GM12875 (cell line): ENCODE measurements at regions not wholly inside any gene's neighbourhood (a gene's known extent, or its start where the extent isn't known, plus 50 kb on each side); places are given as distances from the start of the nearest gene placed in this dataset.

Source experiments
- H3K4me3 ChIP-seq: one replicate; pipeline ENCODE4 v1.5.1; 2011; ENCODE audit warnings: low read depth, low read length, control low read depth
- TF ChIP-seq, protein P1 (sequence below): IDR thresholded peaks from 2 replicates; pipeline ENCODE4 v1.5.1; 2011; ENCODE audit warnings: low read depth, mild to moderate bottlenecking, control low read depth, inconsistent platforms, low read length, moderate library complexity, borderline replicate concordance; ENCODE audit not compliant: insufficient read depth

DNA sequence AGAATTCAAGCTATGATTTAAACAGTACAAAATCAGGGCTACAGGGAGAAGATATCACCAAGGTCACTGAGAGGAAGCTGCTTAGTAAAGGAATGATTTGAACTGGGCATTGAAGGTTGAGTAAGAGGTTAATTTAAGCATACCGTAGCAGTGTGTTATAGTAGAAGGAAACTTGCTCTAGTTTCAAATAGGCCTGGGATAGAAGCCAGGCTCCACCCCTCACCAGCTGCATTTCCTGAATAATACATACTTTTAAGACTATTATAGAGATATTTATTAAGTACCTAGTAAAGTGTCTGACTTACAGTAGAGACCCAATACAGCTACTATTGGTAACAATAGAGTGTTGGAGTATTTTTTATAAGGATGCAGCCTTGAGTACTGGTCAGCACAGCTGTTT lies 118.0 kb upstream of the GLRA2 start:
- H3K4me3 ChIP-seq = no peak overlapping the region
- TF ChIP-seq, protein P1, sequence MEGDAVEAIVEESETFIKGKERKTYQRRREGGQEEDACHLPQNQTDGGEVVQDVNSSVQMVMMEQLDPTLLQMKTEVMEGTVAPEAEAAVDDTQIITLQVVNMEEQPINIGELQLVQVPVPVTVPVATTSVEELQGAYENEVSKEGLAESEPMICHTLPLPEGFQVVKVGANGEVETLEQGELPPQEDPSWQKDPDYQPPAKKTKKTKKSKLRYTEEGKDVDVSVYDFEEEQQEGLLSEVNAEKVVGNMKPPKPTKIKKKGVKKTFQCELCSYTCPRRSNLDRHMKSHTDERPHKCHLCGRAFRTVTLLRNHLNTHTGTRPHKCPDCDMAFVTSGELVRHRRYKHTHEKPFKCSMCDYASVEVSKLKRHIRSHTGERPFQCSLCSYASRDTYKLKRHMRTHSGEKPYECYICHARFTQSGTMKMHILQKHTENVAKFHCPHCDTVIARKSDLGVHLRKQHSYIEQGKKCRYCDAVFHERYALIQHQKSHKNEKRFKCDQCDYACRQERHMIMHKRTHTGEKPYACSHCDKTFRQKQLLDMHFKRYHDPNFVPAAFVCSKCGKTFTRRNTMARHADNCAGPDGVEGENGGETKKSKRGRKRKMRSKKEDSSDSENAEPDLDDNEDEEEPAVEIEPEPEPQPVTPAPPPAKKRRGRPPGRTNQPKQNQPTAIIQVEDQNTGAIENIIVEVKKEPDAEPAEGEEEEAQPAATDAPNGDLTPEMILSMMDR = no peak

DNA sequence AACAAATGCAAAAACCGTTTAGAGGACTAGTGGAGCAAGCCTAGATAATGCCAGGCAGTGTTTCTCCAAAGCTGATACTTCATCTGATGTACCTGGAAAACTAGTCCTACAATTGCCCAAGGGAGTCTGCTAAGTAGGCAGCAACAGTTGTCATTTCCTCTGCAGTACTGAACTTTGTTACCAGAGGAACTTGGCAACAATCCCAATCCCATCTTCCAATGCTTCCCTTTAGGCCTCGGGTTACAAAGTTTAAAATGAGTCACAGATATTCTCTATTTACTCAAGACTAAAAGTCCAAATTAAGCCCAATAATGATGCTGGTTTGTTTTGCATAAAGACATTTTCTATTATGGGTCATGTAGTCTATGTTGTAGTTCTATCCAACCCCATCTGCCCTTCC lies 120.0 kb upstream of the GLRA2 start:
- TF ChIP-seq, protein P1 = no peak
- H3K4me3 ChIP-seq = no peak overlapping the region

DNA sequence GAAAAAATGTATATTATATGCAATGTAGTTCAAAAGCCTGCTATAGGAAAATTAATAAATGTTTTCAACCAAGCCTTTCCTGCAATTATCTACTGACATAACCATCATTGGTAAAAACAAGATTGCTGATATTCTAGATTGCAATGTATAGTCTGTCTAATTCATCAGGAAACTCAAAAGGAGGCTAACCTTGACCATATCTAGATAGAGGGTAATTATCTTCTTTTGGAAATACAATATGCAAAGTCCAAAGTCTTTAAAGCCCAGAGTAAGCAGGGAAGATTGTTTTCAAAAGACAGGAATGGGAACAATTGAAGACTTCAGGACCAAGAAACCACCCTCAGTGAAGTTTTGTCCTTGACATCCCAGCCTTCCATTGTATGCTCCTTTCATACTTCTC lies 123.1 kb upstream of the GLRA2 start:
- H3K4me3 ChIP-seq = no peak overlapping the region
- TF ChIP-seq, protein P1 = no peak

DNA sequence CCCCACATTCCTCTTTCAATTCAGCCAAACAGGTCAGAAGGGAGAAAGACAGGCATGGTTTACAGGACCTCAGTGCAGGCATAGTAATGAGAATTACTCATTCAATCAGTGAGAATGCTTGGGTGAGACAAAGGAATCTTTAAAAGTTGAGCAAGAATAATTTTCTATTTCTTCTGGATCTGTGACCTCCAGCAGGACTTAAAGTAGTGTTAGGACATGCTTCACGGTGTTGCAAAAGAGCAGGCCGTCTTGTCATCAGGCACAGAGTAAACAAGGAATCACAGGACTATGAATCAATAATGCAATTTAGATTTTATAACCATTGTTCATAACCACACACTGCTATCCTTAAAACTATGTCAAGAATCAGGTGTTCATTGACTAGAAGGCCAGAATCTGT lies 130.6 kb upstream of the GLRA2 start:
- TF ChIP-seq, protein P1 = no peak
- no peak overlapping the region for H3K4me3 ChIP-seq

DNA sequence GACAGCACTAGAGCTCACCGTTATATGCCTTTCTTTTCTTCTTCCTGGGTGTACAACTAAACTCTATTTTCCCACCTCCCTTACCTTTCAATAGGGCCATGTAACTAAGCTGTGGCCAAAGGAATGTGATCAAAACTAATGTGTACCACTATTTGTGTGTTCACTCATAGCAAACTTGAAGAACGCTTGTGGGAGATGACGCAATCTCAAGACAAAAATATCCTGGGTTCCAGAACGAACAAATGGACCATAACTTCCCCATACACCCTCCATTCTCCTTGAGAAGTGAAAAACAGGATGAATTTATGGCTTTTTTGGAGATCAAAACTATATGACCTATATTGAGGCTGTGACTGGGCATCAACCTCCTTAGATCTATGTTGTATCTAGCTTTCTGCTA lies 139.7 kb upstream of the GLRA2 start:
- TF ChIP-seq, protein P1 = no peak
- H3K4me3 ChIP-seq = no peak overlapping the region

DNA sequence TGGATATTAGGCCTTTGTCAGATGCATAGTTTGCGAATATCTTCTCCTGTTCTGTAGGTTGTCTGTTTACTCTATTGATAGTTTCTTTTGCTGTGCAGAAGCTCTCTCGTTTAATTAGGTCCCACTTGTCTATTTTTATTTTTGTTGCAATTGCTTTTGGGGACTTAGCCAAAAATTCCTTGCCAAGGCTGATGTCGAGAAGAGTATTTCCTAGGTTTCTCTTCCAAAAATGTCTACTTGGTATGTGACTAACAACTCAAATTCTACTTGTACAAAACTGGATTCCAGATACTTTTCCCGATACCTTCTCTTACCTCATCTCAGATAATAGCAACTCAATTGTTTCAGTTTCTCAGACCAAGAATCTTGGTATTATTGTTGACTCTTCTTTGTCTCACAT lies 142.4 kb upstream of the GLRA2 start:
- no peak overlapping the region for H3K4me3 ChIP-seq
- TF ChIP-seq, protein P1 = no peak

DNA sequence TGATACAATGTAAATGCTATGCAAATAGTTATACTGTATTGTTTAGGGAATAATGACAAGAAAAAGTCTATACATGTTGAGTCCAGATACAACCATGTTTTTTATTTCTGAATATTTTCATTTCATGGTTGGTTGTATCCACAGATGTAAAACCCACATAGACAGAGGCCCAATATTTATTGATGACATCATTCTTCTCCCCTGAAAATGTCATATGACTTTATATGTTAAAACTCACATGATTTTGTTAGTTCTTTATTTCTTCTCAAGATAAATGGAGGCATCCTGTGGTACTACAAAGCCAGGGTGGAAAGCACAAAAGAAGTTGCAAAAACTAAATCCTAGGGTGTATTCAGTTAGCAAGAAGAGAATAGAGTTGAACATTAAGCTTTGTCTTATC lies 149.3 kb upstream of the GLRA2 start:
- TF ChIP-seq, protein P1 = no peak

More for the DNA sequence above, 149.3 kb upstream of the GLRA2 start:
- H3K4me3 ChIP-seq = no peak overlapping the region
